ENCODE measurements at regions not wholly inside any gene's neighbourhood (a gene's known extent, or its start where the extent isn't known, plus 50 kb on each side); places are given as distances from the start of the nearest gene placed in this dataset.
"Not testable (repeated sequence)": the region's sequence is repeated elsewhere in the genome, so short reads cannot be mapped to it uniquely, and the experiment has no call there.

GRCh38 chr6:71097264-71097663 lies 140.4 kb upstream of the B3GAT2 start:
- H3K27ac Mint-ChIP-seq; POLR2A ChIA-PET; H3K9me3 Mint-ChIP-seq (ENCODE audit: low read depth); H3K27me3 Mint-ChIP-seq; CTCF ChIA-PET; H3K4me3 Mint-ChIP-seq; intact Hi-C loops (cut with DNase I, micrococcal nuclease); H3K4me1 Mint-ChIP-seq; DNase-seq; H3K36me3 Mint-ChIP-seq (ENCODE audit: low read depth); ATAC-seq: not testable (repeated sequence)

GRCh38 chr6:71099649-71100048 lies 142.8 kb upstream of the B3GAT2 start:
- Mint-ChIP-seq H3K4me3 (no peak overlapping the region), H3K4me1 (no peaks in the 10 kb centered on the region), H3K27me3 (no peaks in the 10 kb centered on the region), H3K27ac (no peak overlapping the region), H3K36me3 (ENCODE audit: low read depth) (no peaks in the 10 kb centered on the region), H3K9me3 (ENCODE audit: low read depth) (peaks cover 7% of the 10 kb centered on the region)
- no peak for DNase-seq
- intact Hi-C loops (cut with DNase I, micrococcal nuclease), result no loop called here
- ChIA-PET POLR2A (no interaction called here), CTCF (no interaction called here)
- no peak for ATAC-seq

- H3K9me3 Mint-ChIP-seq (ENCODE audit: low read depth), result peaks cover 7% of the 10 kb centered on the region
- H3K36me3 Mint-ChIP-seq (ENCODE audit: low read depth), result no peaks in the 10 kb centered on the region
- DNase-seq (no peak), ATAC-seq (no peak)
- H3K27me3 Mint-ChIP-seq, result peaks cover 5% of the 10 kb centered on the region
- H3K4me3 Mint-ChIP-seq, result no peak overlapping the region
- CTCF ChIA-PET, result no interaction called here
- POLR2A ChIA-PET, result no interaction called here
- no peak overlapping the region for H3K27ac Mint-ChIP-seq
- no peaks in the 10 kb centered on the region for H3K4me1 Mint-ChIP-seq
- intact Hi-C loops (cut with DNase I, micrococcal nuclease), result no loop called here
Observed at GRCh38 chr6:71103130-71103529, 146.3 kb upstream of the B3GAT2 start.

GRCh38 chr6:71103641-71104040 lies 146.8 kb upstream of the B3GAT2 start:
- DNase-seq (no peak), ATAC-seq (no peak)
- no peaks in the 10 kb centered on the region for H3K4me1 Mint-ChIP-seq
- peaks cover 5% of the 10 kb centered on the region for H3K27me3 Mint-ChIP-seq
- H3K4me3 Mint-ChIP-seq, result no peak overlapping the region
- H3K36me3 Mint-ChIP-seq (ENCODE audit: low read depth), result no peaks in the 10 kb centered on the region
- peaks cover 7% of the 10 kb centered on the region for H3K9me3 Mint-ChIP-seq (ENCODE audit: low read depth)
- POLR2A ChIA-PET, result no interaction called here
- intact Hi-C loops (cut with DNase I, micrococcal nuclease), result no loop called here
- CTCF ChIA-PET, result no interaction called here
- H3K27ac Mint-ChIP-seq, result no peak overlapping the region

DNA sequence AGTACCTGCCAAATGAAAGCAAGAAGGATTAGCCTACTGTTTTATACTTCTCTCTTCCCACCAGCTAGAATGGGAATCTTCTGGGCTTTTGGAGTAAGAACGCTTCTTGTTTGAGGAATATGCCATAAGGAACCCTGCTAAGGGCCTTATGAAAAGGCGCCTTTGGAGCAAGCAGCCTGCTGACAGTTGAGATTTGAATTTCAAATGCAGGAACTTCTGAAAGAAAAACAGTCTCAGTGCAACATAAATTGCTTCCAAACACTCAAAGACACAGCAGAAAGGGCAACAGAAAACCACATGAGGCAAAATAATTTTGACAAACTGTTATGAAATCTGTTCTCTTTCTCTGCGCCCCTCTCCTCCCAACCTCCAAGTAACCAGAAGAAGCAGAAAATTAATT lies 149.4 kb upstream of the B3GAT2 start:
- H3K36me3 Mint-ChIP-seq (ENCODE audit: low read depth), result no peaks in the 10 kb centered on the region

DNA sequence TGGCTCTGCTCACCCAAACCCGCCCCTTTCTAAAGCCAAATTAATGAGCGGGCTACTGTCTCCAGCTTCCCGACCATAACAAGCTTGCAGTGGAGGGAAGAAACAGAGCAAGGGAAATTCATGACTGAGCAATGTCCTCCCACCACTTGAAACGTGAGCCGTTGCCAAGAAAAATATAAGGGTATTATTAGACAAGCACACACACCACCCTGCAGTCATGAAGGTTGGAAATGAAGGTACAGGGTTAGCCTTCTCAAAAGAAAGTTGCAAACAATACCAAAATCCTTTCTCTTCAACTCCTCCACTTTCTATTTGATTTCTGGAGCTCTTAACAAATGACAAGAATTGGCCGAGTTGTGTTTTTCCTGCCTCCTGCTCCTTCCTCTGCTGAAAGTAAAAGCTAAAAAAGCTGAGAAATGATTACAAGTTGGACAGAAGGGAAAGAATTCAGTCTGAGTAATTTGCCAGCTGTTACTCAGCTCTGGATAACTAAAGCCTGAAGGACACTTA lies 151.1 kb upstream of the B3GAT2 start:
- H3K27ac Mint-ChIP-seq, result no peak overlapping the region
- ATAC-seq (no peak), DNase-seq (no peak)
- H3K4me3 Mint-ChIP-seq, result no peak overlapping the region
- no peaks in the 10 kb centered on the region for H3K4me1 Mint-ChIP-seq
- POLR2A ChIA-PET, result no interaction called here
- H3K27me3 Mint-ChIP-seq, result peaks cover 11% of the 10 kb centered on the region
- no peaks in the 10 kb centered on the region for H3K9me3 Mint-ChIP-seq (ENCODE audit: low read depth)
- H3K36me3 Mint-ChIP-seq (ENCODE audit: low read depth), result no peaks in the 10 kb centered on the region
- CTCF ChIA-PET, result interaction anchor here (0.6 to 1.1 kb wide), 2 partner anchors 44 to 707 kb away, joined by 3 read pairs; no protein-coding TSS in a partner anchor
- intact Hi-C loops (cut with DNase I, micrococcal nuclease), result no loop called here

More for the DNA sequence above, 149.4 kb upstream of the B3GAT2 start:
- POLR2A ChIA-PET, result no interaction called here
- H3K27ac Mint-ChIP-seq, result no peak overlapping the region
- H3K27me3 Mint-ChIP-seq, result peaks cover 8% of the 10 kb centered on the region
- H3K4me1 Mint-ChIP-seq, result no peaks in the 10 kb centered on the region
- intact Hi-C loops (cut with DNase I, micrococcal nuclease), result no loop called here
- ATAC-seq, result no peak
- H3K9me3 Mint-ChIP-seq (ENCODE audit: low read depth), result no peaks in the 10 kb centered on the region
- no peak overlapping the region for H3K4me3 Mint-ChIP-seq
- CTCF ChIA-PET, result no interaction called here
- DNase-seq, result no peak

- Mint-ChIP-seq H3K9me3 (ENCODE audit: low read depth) (peaks cover 4% of the 10 kb centered on the region), H3K27me3 (peaks cover 7% of the 10 kb centered on the region), H3K27ac (no peak overlapping the region), H3K4me1 (no peaks in the 10 kb centered on the region), H3K36me3 (ENCODE audit: low read depth) (no peaks in the 10 kb centered on the region), H3K4me3 (no peak overlapping the region)
- intact Hi-C loops (cut with DNase I, micrococcal nuclease), result no loop called here
- CTCF ChIA-PET, result no interaction called here
- ATAC-seq, result no peak
- POLR2A ChIA-PET, result no interaction called here
- no peak for DNase-seq
Observed at GRCh38 chr6:71114544-71114943, 157.7 kb upstream of the B3GAT2 start.

DNA sequence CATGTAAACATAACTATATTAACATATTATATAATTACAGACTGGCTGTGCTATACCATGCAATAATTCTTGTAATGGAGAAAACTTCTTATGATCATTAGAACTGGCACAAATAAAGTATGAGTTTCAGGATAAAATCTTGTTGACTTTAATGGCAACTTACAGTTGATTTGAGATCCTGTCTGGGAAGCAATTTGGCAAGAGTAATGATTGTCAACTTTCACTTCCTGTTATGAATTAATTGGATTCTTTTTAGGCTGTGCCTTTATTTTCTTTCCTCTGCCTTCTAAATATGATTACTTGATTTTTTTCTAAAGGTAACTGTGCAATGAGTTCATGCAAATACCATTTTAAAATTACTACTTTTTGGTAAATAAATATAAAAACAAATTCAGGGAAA lies 158.1 kb upstream of the B3GAT2 start:
- DNase-seq (no peak), ATAC-seq (no peak)
- Mint-ChIP-seq H3K27ac (no peak overlapping the region), H3K4me3 (no peak overlapping the region), H3K4me1 (no peaks in the 10 kb centered on the region), H3K36me3 (ENCODE audit: low read depth) (no peaks in the 10 kb centered on the region), H3K9me3 (ENCODE audit: low read depth) (peaks cover 8% of the 10 kb centered on the region), H3K27me3 (peaks cover 9% of the 10 kb centered on the region)
- intact Hi-C loops (cut with DNase I, micrococcal nuclease), result no loop called here
- CTCF ChIA-PET, result no interaction called here
- POLR2A ChIA-PET, result no interaction called here

DNA sequence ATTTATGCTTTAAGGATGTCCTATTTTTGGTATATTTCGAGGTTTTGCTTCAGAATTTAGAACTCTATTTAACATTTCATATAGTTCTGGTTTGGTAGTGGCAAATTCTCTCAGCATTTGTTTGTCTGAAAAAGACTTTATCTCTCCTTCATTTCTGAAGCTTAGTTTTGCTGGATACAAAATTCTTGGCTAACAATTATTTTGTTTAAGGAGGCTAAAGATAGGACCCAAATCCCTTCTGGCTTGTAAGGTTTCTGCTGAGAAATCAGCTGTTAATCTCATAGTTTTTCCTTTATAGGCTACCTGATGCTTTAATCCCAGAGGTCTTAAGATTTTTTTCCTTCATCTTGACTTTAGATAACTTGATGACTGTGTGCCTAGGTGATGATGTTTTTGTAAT lies 162.7 kb upstream of the B3GAT2 start:
- ATAC-seq, result no peak
- intact Hi-C loops (cut with DNase I, micrococcal nuclease), result no loop called here
- peaks cover 2% of the 10 kb centered on the region for H3K27me3 Mint-ChIP-seq
- no peak overlapping the region for H3K27ac Mint-ChIP-seq
- H3K4me3 Mint-ChIP-seq, result no peak overlapping the region
- H3K4me1 Mint-ChIP-seq, result no peaks in the 10 kb centered on the region
- H3K36me3 Mint-ChIP-seq (ENCODE audit: low read depth), result no peaks in the 10 kb centered on the region
- CTCF ChIA-PET, result no interaction called here
- peaks cover 12% of the 10 kb centered on the region for H3K9me3 Mint-ChIP-seq (ENCODE audit: low read depth)
- no peak for DNase-seq
- POLR2A ChIA-PET, result no interaction called here

GRCh38 chr6:71123051-71123450 lies 165.6 kb upstream of the OGFRL1 start:
- Mint-ChIP-seq H3K27me3 (peaks cover 2% of the 10 kb centered on the region), H3K4me1 (no peaks in the 10 kb centered on the region), H3K36me3 (ENCODE audit: low read depth) (no peaks in the 10 kb centered on the region), H3K4me3 (no peak overlapping the region), H3K9me3 (ENCODE audit: low read depth) (peaks cover 12% of the 10 kb centered on the region), H3K27ac (no peak overlapping the region)
- CTCF ChIA-PET, result no interaction called here
- DNase-seq, result no peak
- no peak for ATAC-seq
- intact Hi-C loops (cut with DNase I, micrococcal nuclease), result no loop called here
- POLR2A ChIA-PET, result no interaction called here

- H3K4me1 Mint-ChIP-seq, result no peaks in the 10 kb centered on the region
- ChIA-PET POLR2A (no interaction called here), CTCF (interaction anchor here (0.6 kb wide), 1 partner anchor 14 kb away, joined by 3 read pairs; no protein-coding TSS in a partner anchor)
- ATAC-seq (no peak), DNase-seq (no peak)
- H3K36me3 Mint-ChIP-seq (ENCODE audit: low read depth), result no peaks in the 10 kb centered on the region
- H3K27me3 Mint-ChIP-seq, result peaks cover 2% of the 10 kb centered on the region
- no peak overlapping the region for H3K27ac Mint-ChIP-seq
- H3K4me3 Mint-ChIP-seq, result no peak overlapping the region
- peaks cover 8% of the 10 kb centered on the region for H3K9me3 Mint-ChIP-seq (ENCODE audit: low read depth)
- intact Hi-C loops (cut with DNase I, micrococcal nuclease), result no loop called here
Observed at GRCh38 chr6:71124340-71124739, 164.3 kb upstream of the OGFRL1 start.

DNA sequence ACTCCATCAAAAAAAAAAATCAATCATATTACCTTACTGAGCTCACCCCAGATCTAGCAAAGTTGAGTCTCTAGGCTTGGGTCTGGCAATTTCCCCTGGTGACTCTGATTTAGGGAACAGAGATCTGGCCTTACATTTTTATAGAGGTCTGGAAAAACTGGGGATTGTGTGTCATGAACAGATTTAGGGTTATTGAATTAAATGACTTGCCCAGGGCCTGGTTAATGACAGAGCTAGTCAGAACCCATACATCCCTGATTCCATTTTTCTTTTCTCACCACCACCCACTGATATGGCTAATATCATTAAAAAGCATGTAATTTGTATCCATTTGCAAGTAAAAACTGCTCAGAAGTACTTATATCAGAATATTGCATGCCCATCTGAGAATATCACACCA lies 163.4 kb upstream of the OGFRL1 start:
- CTCF ChIA-PET, result no interaction called here
- Mint-ChIP-seq H3K9me3 (ENCODE audit: low read depth) (peaks cover 2% of the 10 kb centered on the region), H3K36me3 (ENCODE audit: low read depth) (no peaks in the 10 kb centered on the region), H3K27ac (no peak overlapping the region), H3K4me1 (no peaks in the 10 kb centered on the region), H3K27me3 (peaks cover 2% of the 10 kb centered on the region), H3K4me3 (no peak overlapping the region)
- intact Hi-C loops (cut with DNase I, micrococcal nuclease), result no loop called here
- ATAC-seq, result no peak
- no peak for DNase-seq
- POLR2A ChIA-PET, result no interaction called here

- H3K27ac Mint-ChIP-seq, result no peak overlapping the region
- H3K4me3 Mint-ChIP-seq, result no peak overlapping the region
- peaks cover 2% of the 10 kb centered on the region for H3K27me3 Mint-ChIP-seq
- CTCF ChIA-PET, result interaction anchor here (0.7 kb wide), 1 partner anchor 9 kb away, joined by 3 read pairs; no protein-coding TSS in a partner anchor
- no peaks in the 10 kb centered on the region for H3K9me3 Mint-ChIP-seq (ENCODE audit: low read depth)
- intact Hi-C loops (cut with DNase I, micrococcal nuclease), result no loop called here
- DNase-seq (no peak), ATAC-seq (no peak)
- H3K36me3 Mint-ChIP-seq (ENCODE audit: low read depth), result no peaks in the 10 kb centered on the region
- no peaks in the 10 kb centered on the region for H3K4me1 Mint-ChIP-seq
- POLR2A ChIA-PET, result no interaction called here
Observed at GRCh38 chr6:71126506-71126905, 162.1 kb upstream of the OGFRL1 start.
